NCI-H128 (cell line): ENCODE measurements at regions not wholly inside any gene's neighbourhood (a gene's known extent, or its start where the extent isn't known, plus 50 kb on each side); places are given as distances from the start of the nearest gene placed in this dataset.

Source experiments
- DNase-seq: peaks from one replicate; lab custom pipeline; 2025; ENCODE audit not compliant: unreplicated experiment; lab: John Stamatoyannopoulos, UW

- no peak for DNase-seq
These were observed 70.8 kb upstream of the SASH1 start for GRCh38 chr6:148271711-148272439.

- DNase-seq, result no peak
These were observed 70.0 kb upstream of the SASH1 start for GRCh38 chr6:148272597-148272996.

GRCh38 chr6:148273962-148274752 is 68.5 kb upstream of the SASH1 start:
- DNase-seq, result no peak

GRCh38 chr6:148274809-148275208 is 67.8 kb upstream of the SASH1 start:
- DNase-seq, result no peak

GRCh38 chr6:148285205-148285604 is 57.4 kb upstream of the SASH1 start:
- DNase-seq, result no peak

GRCh38 chr6:148286563-148286962 is 56.1 kb upstream of the SASH1 start:
- DNase-seq, result no peak

- no peak for DNase-seq
These were observed 54.9 kb upstream of the SASH1 start for GRCh38 chr6:148287623-148288333.

- no peak for DNase-seq
These were observed 54.1 kb upstream of the SASH1 start for GRCh38 chr6:148288541-148288940.

- DNase-seq, result no peak
These were observed 53.5 kb upstream of the SASH1 start for GRCh38 chr6:148289153-148289552.

- DNase-seq, result no peak
These were observed 50.8 kb upstream of the SASH1 start for GRCh38 chr6:148291876-148292275.
